GM23338 (cell line): ENCODE measurements at regions not wholly inside any gene's neighbourhood (a gene's known extent, or its start where the extent isn't known, plus 50 kb on each side); places are given as distances from the start of the nearest gene placed in this dataset.

Experiments
- ATAC-seq: fragments of 200-7000 bp; cut with Tn5 transposase; 3 replicates; pipeline ENCODE4 v1.9.1; 2020
- DNase-seq: peaks from one replicate; pipeline ENCODE4 v3.0.0-alpha.2; 2015; ENCODE audit warnings: low spot score
- H2AFZ ChIP-seq: fragments of 200-600 bp; sonication (generic); 2 replicates; pipeline ENCODE4 v1.8.0; 2016; ENCODE audit warnings: antibody characterized with exemption, mild to moderate bottlenecking, moderate library complexity
- H3F3A ChIP-seq: fragments of 200-600 bp; sonication (generic); replicated peaks from 2 replicates; pipeline ENCODE4 v1.8.0; 2017; ENCODE audit warnings: antibody characterized with exemption, mixed run types, low read depth
- H3K27ac ChIP-seq: fragments of 200-600 bp; sonication (generic); 2 replicates; pipeline ENCODE4 v1.6.1; 2016; ENCODE audit warnings: low read depth
- H3K27me3 ChIP-seq: fragments of 200-600 bp; sonication (generic); 2 replicates; pipeline ENCODE4 v1.8.0; 2016; ENCODE audit warnings: mild to moderate bottlenecking, mixed run types, moderate library complexity; ENCODE audit not compliant: insufficient read depth
- H3K36me3 ChIP-seq: fragments of 200-600 bp; sonication (generic); 2 replicates; pipeline ENCODE4 v1.8.0; 2016; ENCODE audit warnings: mild to moderate bottlenecking; ENCODE audit not compliant: insufficient read depth
- H3K4me1 ChIP-seq: fragments of 200-600 bp; sonication (generic); 2 replicates; pipeline ENCODE4 v1.8.0; 2016; ENCODE audit warnings: mild to moderate bottlenecking, moderate library complexity; ENCODE audit not compliant: insufficient read depth
- H3K4me2 ChIP-seq: fragments of 200-600 bp; sonication (generic); 2 replicates; pipeline ENCODE4 v1.7.1; 2017; ENCODE audit warnings: mixed run types
- H3K4me3 ChIP-seq: fragments of 200-600 bp; sonication (generic); 2 replicates; pipeline ENCODE4 v1.6.1; 2016; ENCODE audit warnings: mixed run types
- H3K79me2 ChIP-seq: fragments of 200-600 bp; sonication (generic); replicated peaks from 2 replicates; pipeline ENCODE4 v1.8.0; 2017; ENCODE audit warnings: mild to moderate bottlenecking; ENCODE audit not compliant: insufficient read depth
- H3K9me2 ChIP-seq: fragments of 200-600 bp; sonication (generic); 2 replicates; pipeline ENCODE4 v1.8.0; 2017; ENCODE audit not compliant: insufficient read depth
- H4K20me1 ChIP-seq: fragments of 200-600 bp; sonication (generic); replicated peaks from 2 replicates; pipeline ENCODE4 v1.8.0; 2017; ENCODE audit warnings: mild to moderate bottlenecking; ENCODE audit not compliant: insufficient read depth
- H3K27ac Mint-ChIP-seq: 2 replicates; pipeline ENCODE4 v1.8.0; 2020; ENCODE audit warnings: inconsistent platforms, mild to moderate bottlenecking, moderate library complexity, mixed read lengths
- H3K27me3 Mint-ChIP-seq: 3 replicates; pipeline ENCODE4 v1.8.0; 2022; ENCODE audit warnings: low read depth, mild to moderate bottlenecking, moderate library complexity, mixed read lengths, inconsistent platforms; ENCODE audit not compliant: insufficient read depth, poor library complexity
- H3K36me3 Mint-ChIP-seq: 3 replicates; pipeline ENCODE4 v1.8.0; 2021; ENCODE audit warnings: low read depth, mild to moderate bottlenecking, inconsistent platforms, moderate library complexity, mixed read lengths
- H3K4me1 Mint-ChIP-seq: 3 replicates; pipeline ENCODE4 v1.8.0; 2020; ENCODE audit warnings: mild to moderate bottlenecking, inconsistent platforms, mixed read lengths
- H3K4me3 Mint-ChIP-seq: 3 replicates; pipeline ENCODE4 v1.8.0; 2021; ENCODE audit warnings: moderate library complexity, mild to moderate bottlenecking, inconsistent platforms, mixed read lengths
- H3K9me3 Mint-ChIP-seq: 3 replicates; pipeline ENCODE4 v1.8.0; 2020; ENCODE audit warnings: moderate library complexity, mild to moderate bottlenecking, inconsistent platforms, mixed read lengths
- CTCF ChIP-seq, 2 experiments: fragments of 200-600 bp in 1 of 2; sonication (generic) in 1 of 2; conservative IDR thresholded peaks; 2 replicates each; pipeline versions ENCODE4 v1.5.1 to v1.6.1; 2016 to 2017; ENCODE audit warnings: antibody characterized with exemption in 2 of 2, low read depth in 2 of 2, mild to moderate bottlenecking in 2 of 2, moderate library complexity in 1 of 2
- EZH2phosphoT487 ChIP-seq: fragments of 200-600 bp; sonication (generic); IDR thresholded peaks from one replicate; pipeline ENCODE4 v1.8.1; 2018; ENCODE audit warnings: antibody characterized with exemption; ENCODE audit not compliant: unreplicated experiment
- JUNB ChIP-seq: IDR thresholded peaks from one replicate; pipeline ENCODE4 v1.6.1; 2016; ENCODE audit warnings: antibody characterized with exemption; ENCODE audit not compliant: unreplicated experiment
- NANOG ChIP-seq: IDR thresholded peaks from 2 replicates; pipeline ENCODE4 v1.6.1; 2016; ENCODE audit warnings: antibody characterized with exemption, borderline replicate concordance
- POLR2AphosphoS5 ChIP-seq: IDR thresholded peaks from 2 replicates; pipeline ENCODE4 v1.6.1; 2016; ENCODE audit warnings: antibody characterized with exemption, low read depth
- REST ChIP-seq: IDR thresholded peaks from one replicate; pipeline ENCODE4 v1.6.1; 2018; ENCODE audit warnings: antibody characterized with exemption; ENCODE audit not compliant: unreplicated experiment
- STAT1 ChIP-seq: IDR thresholded peaks from one replicate; pipeline ENCODE4 v1.6.1; 2016; ENCODE audit warnings: antibody characterized with exemption; ENCODE audit not compliant: unreplicated experiment
- ZNF114 ChIP-seq: fragments of 250-450 bp; sonication (Bioruptor Pico); IDR thresholded peaks from 2 replicates; pipeline ENCODE4 v1.5.0; 2020; ENCODE audit warnings: mild to moderate bottlenecking, moderate library complexity
- ZNF462 ChIP-seq: fragments of 250-450 bp; sonication (Bioruptor Pico); IDR thresholded peaks from 2 replicates; pipeline ENCODE4 v1.5.0; 2020; ENCODE audit warnings: mild to moderate bottlenecking, moderate library complexity

GRCh38 chr3:182046166-182046764 is 334.5 kb downstream of the SOX2 start (continued):
- TF ChIP-seq ZNF462 (CRISPR knock-in tag): no peak
- no peak for TF ChIP-seq POLR2AphosphoS5
- TF ChIP-seq REST: no peak

GRCh38 chr3:182050932-182051331 is 339.2 kb downstream of the SOX2 start:
- Histone ChIP-seq H3K79me2 (no peaks in the 10 kb centered on the region), H4K20me1 (no peaks in the 10 kb centered on the region), H2AFZ (no peak overlapping the region; the same call in 1 of the 2 replicates), H3K9me2 (peaks cover 7% of the 10 kb centered on the region), H3K4me2 (no peak overlapping the region), H3F3A (no peaks in the 10 kb centered on the region), H3K27me3 (no peaks in the 10 kb centered on the region), H3K27ac (no peak overlapping the region), H3K4me3 (no peak overlapping the region), H3K36me3 (no peaks in the 10 kb centered on the region), H3K4me1 (no peaks in the 10 kb centered on the region)
- Mint-ChIP-seq H3K4me1 (peaks cover 8% of the 10 kb centered on the region; the same call in 1 of the 3 replicates), H3K4me3 (no peak overlapping the region), H3K27me3 (peaks cover 2% of the 10 kb centered on the region), H3K36me3 (no peaks in the 10 kb centered on the region), H3K27ac (no peak overlapping the region), H3K9me3 (no peaks in the 10 kb centered on the region)
- no peak for DNase-seq
- ATAC-seq: no peak
- TF ChIP-seq STAT1: no peak
- TF ChIP-seq REST: no peak
- no peak for TF ChIP-seq JUNB
- TF ChIP-seq CTCF (conservative IDR thresholded peaks at IDR 0.05; ENCODE audit: low read depth in 2 of 2): no peak
- no peak for TF ChIP-seq EZH2phosphoT487
- no peak for TF ChIP-seq NANOG
- TF ChIP-seq ZNF114 (CRISPR knock-in tag): no peak
